Sigmoid colon (tissue), 6 donors: ENCODE measurements at regions not wholly inside any gene's neighbourhood (a gene's known extent, or its start where the extent isn't known, plus 50 kb on each side); places are given as distances from the start of the nearest gene placed in this dataset.

Source experiments
- DNase-seq: peaks from one replicate; pipeline ENCODE4 v3.0.0-alpha.2; 2019
- H3K27ac ChIP-seq, 4 donors: fragments of 200-600 bp; sonication (generic); one replicate each; pipeline ENCODE4 v1.5.1; 2016 to 2019; ENCODE audit warnings: mild to moderate bottlenecking in 1 of 4
- H3K27me3 ChIP-seq, 3 donors: fragments of 200-600 bp; sonication (generic); one replicate each; pipeline ENCODE4 v1.5.1; 2019; ENCODE audit warnings: mild to moderate bottlenecking in 1 of 3
- H3K36me3 ChIP-seq, 4 donors: fragments of 200-600 bp; sonication (generic); one replicate each; pipeline ENCODE4 v1.5.1; 2016 to 2019
- H3K4me1 ChIP-seq, 4 donors: fragments of 200-600 bp; sonication (generic); one replicate each; pipeline ENCODE4 v1.5.1; 2017 to 2019
- H3K4me3 ChIP-seq, 4 donors: fragments of 200-600 bp; sonication (generic); one replicate each; pipeline ENCODE4 v1.5.1; 2017 to 2019; ENCODE audit warnings: mild to moderate bottlenecking in 2 of 4, moderate library complexity in 1 of 4
- H3K9me3 ChIP-seq, 4 donors: fragments of 200-600 bp in 3 of 4; sonication (generic) in 3 of 4; one replicate each; pipeline versions ENCODE4 v1.5.1 to v1.6.1; 2013 to 2019
- CTCF ChIP-seq, 4 experiments: fragments of 450-650 bp in 3 of 4; fragments of 200-600 bp in 1 of 4; IDR thresholded peaks; one replicate each; pipeline ENCODE4 v1.5.1; 2016 to 2019; ENCODE audit warnings: antibody characterized with exemption in 4 of 4, mild to moderate bottlenecking in 3 of 4, moderate library complexity in 2 of 4
- EP300 ChIP-seq, 4 donors: sonication (generic); formaldehyde crosslinking; IDR thresholded peaks; one replicate each; pipeline ENCODE4 v1.6.1; 2017; ENCODE audit warnings: antibody characterized with exemption in 4 of 4
- POLR2A ChIP-seq, 2 donors: fragments of 450-650 bp; IDR thresholded peaks; one replicate each; pipeline ENCODE4 v1.6.1; 2016; ENCODE audit warnings: antibody characterized with exemption in 2 of 2, mild to moderate bottlenecking in 2 of 2, moderate library complexity in 2 of 2
- POLR2AphosphoS5 ChIP-seq, 4 donors: sonication (generic); formaldehyde crosslinking; IDR thresholded peaks; one replicate each; pipeline ENCODE4 v1.6.1; 2017; ENCODE audit warnings: antibody characterized with exemption in 4 of 4
- WGBS, 2 donors: extraction: QIAGEN DNeasy Blood & Tissue Kit; methylation state at CpG; one replicate each; pipeline ENCODE4 v1.1.7; 2013; 5-methylcytosine and 5-hydroxymethylcytosine counted together
- intact Hi-C: fragments of 100-400 bp; cut with DNase I; formaldehyde crosslinking; loops from one replicate; pipeline ENCODE4 v1.15.1; 2023
- donor health status: healthy with polysubstance abuse.
- donor health status: healthy.

DNA sequence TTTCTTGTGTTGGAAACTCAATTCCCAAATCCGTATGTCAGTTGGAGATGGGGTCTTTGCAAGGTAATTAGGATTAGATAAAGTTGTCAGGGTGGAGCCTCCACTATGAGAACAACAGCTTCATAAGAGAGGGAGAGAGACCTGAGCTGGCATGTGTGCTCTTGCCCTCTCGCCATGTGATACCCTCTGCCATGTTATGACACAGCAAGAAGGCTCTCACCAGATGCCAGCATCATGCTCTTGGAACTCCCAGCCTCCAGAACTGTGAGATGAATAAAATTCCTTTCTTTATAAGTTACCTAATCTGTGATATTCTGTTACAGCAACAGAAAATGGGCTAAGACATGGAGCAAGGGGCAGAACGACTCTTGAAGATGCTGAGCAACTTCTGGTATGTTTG, 201.9 kb upstream of the BOD1L1 start:
- H3K27me3 ChIP-seq = no peaks in the 10 kb centered on the region
- H3K9me3 ChIP-seq = peaks cover 0 to 5% (median 1%) of the 10 kb centered on the region in 4 donors
- H3K4me3 ChIP-seq = no peak overlapping the region
- no peak for DNase-seq
- WGBS, 2 donors = 74 to 81% methylated on average over 3 of the region's 3 CpGs
- no peak for TF ChIP-seq EP300 (IDR thresholded peaks at IDR 0.05)
- no peak for TF ChIP-seq POLR2AphosphoS5 (IDR thresholded peaks at IDR 0.05)
- no peak for TF ChIP-seq POLR2A (IDR thresholded peaks at IDR 0.05)
- TF ChIP-seq CTCF (IDR thresholded peaks at IDR 0.05) = no peak
- no peaks in the 10 kb centered on the region for H3K4me1 ChIP-seq
- H3K36me3 ChIP-seq = no peaks in the 10 kb centered on the region
- intact Hi-C loops = no loop called here
- no peak overlapping the region for H3K27ac ChIP-seq

DNA sequence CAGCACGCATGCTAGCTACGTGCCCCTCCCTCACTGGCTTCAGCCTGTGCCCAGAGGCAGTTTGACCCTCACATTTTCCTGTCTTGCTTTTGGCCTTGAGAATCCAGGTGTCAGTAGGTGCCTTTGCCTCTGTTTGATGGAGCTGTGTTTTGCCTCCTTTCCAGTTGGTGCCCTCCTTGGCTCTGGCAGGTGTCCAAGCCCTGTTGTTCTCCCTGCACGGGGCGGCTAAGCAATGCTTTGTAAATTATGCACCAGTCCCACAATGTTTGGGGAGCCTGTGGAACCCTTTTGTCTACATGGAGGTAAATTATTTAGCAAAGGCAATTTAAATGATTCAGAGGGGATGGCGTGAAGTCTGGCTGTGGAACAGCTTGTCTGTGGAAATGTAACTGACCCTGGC, 202.9 kb upstream of the BOD1L1 start:
- intact Hi-C loops = no loop called here

DNA sequence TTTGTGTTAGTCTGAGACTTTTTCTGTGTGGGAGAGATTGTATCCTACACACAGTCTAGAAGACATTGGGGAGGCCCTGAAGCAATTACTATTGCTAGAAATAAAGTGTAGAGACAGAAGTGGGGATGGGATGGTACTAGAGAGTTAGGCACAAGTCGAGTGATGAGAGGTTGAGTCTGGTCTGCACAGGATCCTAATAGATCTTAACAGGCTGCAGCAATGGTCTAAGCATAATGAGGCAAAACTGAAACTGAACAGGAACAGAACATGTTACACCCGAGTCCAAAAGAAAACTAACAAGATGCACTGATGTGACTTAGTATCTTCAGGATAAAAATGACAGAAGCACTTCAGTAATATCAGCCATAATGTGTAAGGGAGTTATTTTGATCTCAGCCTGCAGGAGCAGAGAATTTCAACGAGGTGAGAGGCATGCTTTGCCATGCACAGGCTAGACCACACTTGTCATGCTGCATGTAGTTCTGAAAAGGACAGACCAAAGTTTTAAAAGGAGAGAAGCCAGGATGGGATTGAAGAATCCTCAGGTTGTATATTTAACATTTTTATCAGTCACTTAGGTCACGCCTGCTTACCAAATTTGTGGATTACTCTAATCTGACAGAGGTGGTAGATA, 205.8 kb upstream of the BOD1L1 start:
- H3K4me3 ChIP-seq = no peak overlapping the region
- intact Hi-C loops = no loop called here

More for the DNA sequence above, 202.9 kb upstream of the BOD1L1 start:
- Histone ChIP-seq H3K36me3 (no peaks in the 10 kb centered on the region), H3K27me3 (no peaks in the 10 kb centered on the region), H3K27ac (no peak overlapping the region), H3K4me3 (no peak overlapping the region), H3K9me3 (no peaks in the 10 kb centered on the region), H3K4me1 (no peaks in the 10 kb centered on the region)
- no peak for DNase-seq
- WGBS, 2 donors = 74 to 82% methylated on average over 5 of the region's 5 CpGs
- TF ChIP-seq EP300 (IDR thresholded peaks at IDR 0.05) (no peak), POLR2A (IDR thresholded peaks at IDR 0.05) (no peak), POLR2AphosphoS5 (IDR thresholded peaks at IDR 0.05) (no peak), CTCF (IDR thresholded peaks at IDR 0.05) (no peak)

GRCh38 chr4:13836946-13837912, 209.7 kb upstream of the BOD1L1 start:
- no peaks in the 10 kb centered on the region for H3K9me3 ChIP-seq
- intact Hi-C loops = no loop called here
- H3K36me3 ChIP-seq = no peaks in the 10 kb centered on the region
- TF ChIP-seq POLR2AphosphoS5 (IDR thresholded peaks at IDR 0.05) (no peak), POLR2A (IDR thresholded peaks at IDR 0.05) (no peak), CTCF (IDR thresholded peaks at IDR 0.05) (no peak), EP300 (IDR thresholded peaks at IDR 0.05) (no peak)
- no peaks in the 10 kb centered on the region for H3K27me3 ChIP-seq
- no peaks in the 10 kb centered on the region for H3K4me1 ChIP-seq
- DNase-seq = no peak
- no peak overlapping the region for H3K4me3 ChIP-seq
- H3K27ac ChIP-seq = no peak overlapping the region
- WGBS, 2 donors = 38 to 54% methylated on average over 6 of the region's 6 CpGs

More for the DNA sequence above, 205.8 kb upstream of the BOD1L1 start:
- Histone ChIP-seq H3K27ac (no peak overlapping the region), H3K27me3 (no peaks in the 10 kb centered on the region), H3K36me3 (no peaks in the 10 kb centered on the region), H3K9me3 (no peaks in the 10 kb centered on the region), H3K4me1 (no peaks in the 10 kb centered on the region)
- TF ChIP-seq POLR2A (IDR thresholded peaks at IDR 0.05) (no peak), EP300 (IDR thresholded peaks at IDR 0.05) (no peak), POLR2AphosphoS5 (IDR thresholded peaks at IDR 0.05) (no peak), CTCF (IDR thresholded peaks at IDR 0.05) (no peak)
- 56 to 74% methylated on average over 4 of the region's 4 CpGs for WGBS, 2 donors
- DNase-seq = no peak
